HCT116 (cell line): ENCODE measurements at regions not wholly inside any gene's neighbourhood (a gene's known extent, or its start where the extent isn't known, plus 50 kb on each side); places are given as distances from the start of the nearest gene placed in this dataset.

Source experiments
- ATAC-seq: fragments of 200-7000 bp; cut with Tn5 transposase; 2 replicates; pipeline ENCODE4 v1.9.1; 2020; ENCODE audit warnings: mild to moderate bottlenecking, moderate library complexity
- BruUV-seq: library from RNA; stranded (reverse); fragments of 400-500 nt; replicated peaks from 2 replicates; lab custom pipeline; 2021; lab: Mats Ljungman, UMichigan
- CTCF ChIA-PET: fragments of 300-600 bp; sonication (Branson Sonifier 250); formaldehyde crosslinking; loops from one replicate; lab custom pipeline; 2021; ENCODE audit warnings: antibody characterized with exemption; lab: Charles Lee
- POLR2A ChIA-PET: fragments of 300-600, 350-600 bp; sonication (Branson Sonifier 250); formaldehyde crosslinking; loops from one replicate; lab custom pipeline; 2021; ENCODE audit warnings: antibody characterized with exemption; lab: Charles Lee
- RAD21 ChIA-PET, 2 experiments: fragments of 300-600 bp; sonication (Branson Sonifier 250); formaldehyde crosslinking; loops; one replicate each; lab custom pipeline; 2023; ENCODE audit warnings: low total read pairs in 2 of 2; ENCODE audit not compliant: uncharacterized antibody in 2 of 2, unreplicated experiment in 2 of 2, low non-redundant PET in 1 of 2; lab: Charles Lee
- DNase-seq: peaks from one replicate; pipeline ENCODE4 v3.0.0-alpha.2; 2010; ENCODE audit warnings: low read depth, low spot score
- H2AFZ ChIP-seq: fragments of 200-600 bp; shearing (Covaris generic), sonication (generic); 2 replicates; pipeline ENCODE4 v1.6.1; 2017; ENCODE audit warnings: low read depth, mixed run types, mixed read lengths, antibody characterized with exemption, low read length; ENCODE audit not compliant: poor library complexity, severe bottlenecking
- H3K27ac ChIP-seq: 2 replicates; pipeline ENCODE4 v1.5.1; 2012; ENCODE audit warnings: low read depth, low read length
- H3K27me3 ChIP-seq: fragments of 200-600 bp; sonication (generic); 2 replicates; pipeline ENCODE4 v1.6.1; 2016; ENCODE audit warnings: mixed run types, low read length, mixed read lengths; ENCODE audit not compliant: insufficient read depth
- H3K36me3 ChIP-seq, 2 experiments: fragments of 200-500 bp in 1 of 2; fragments of 200-600 bp in 1 of 2; sonication (Bioruptor generic) in 1 of 2; sonication (generic) in 1 of 2; 2 replicates each; pipeline versions ENCODE4 v1.5.1 to v1.6.1; 2014 to 2016; ENCODE audit warnings: low read length in 2 of 2, inconsistent platforms in 1 of 2, mixed read lengths in 1 of 2, mixed run types in 1 of 2; ENCODE audit not compliant: insufficient read depth in 2 of 2, control insufficient read depth in 1 of 2
- H3K4me1 ChIP-seq, 2 experiments: fragments of 200-600 bp in 1 of 2; sonication (generic) in 1 of 2; 2 replicates each; pipeline versions ENCODE4 v1.5.1 to v1.6.1; 2012 to 2017; ENCODE audit warnings: low read length in 2 of 2, inconsistent platforms in 1 of 2, mild to moderate bottlenecking in 1 of 2, mixed read lengths in 1 of 2, mixed run types in 1 of 2, moderate library complexity in 1 of 2; ENCODE audit not compliant: insufficient read depth in 2 of 2, control insufficient read depth in 1 of 2
- H3K4me2 ChIP-seq: fragments of 200-600 bp; sonication (generic); 2 replicates; pipeline ENCODE4 v1.6.1; 2017; ENCODE audit warnings: mixed run types, low read length, mixed read lengths
- H3K4me3 ChIP-seq, 2 experiments: fragments of 200-600 bp in 1 of 2; sonication (generic) in 1 of 2; replicated peaks in 1 of 2; 2 replicates each; pipeline ENCODE4 v1.5.1; 2011 to 2016; ENCODE audit warnings: low read length in 2 of 2, control low read depth in 1 of 2, low read depth in 1 of 2, mild to moderate bottlenecking in 1 of 2, mixed read lengths in 1 of 2, mixed run types in 1 of 2
- H3K79me2 ChIP-seq: fragments of 200-600 bp; sonication (generic); 2 replicates; pipeline ENCODE4 v1.6.1; 2017; ENCODE audit warnings: mild to moderate bottlenecking, mixed run types, low read length, moderate library complexity, mixed read lengths; ENCODE audit not compliant: insufficient read depth
- H3K9ac ChIP-seq: fragments of 200-600 bp; sonication (generic); 2 replicates; pipeline ENCODE4 v1.6.1; 2016; ENCODE audit warnings: low read length, mixed read lengths
- H3K9me2 ChIP-seq: fragments of 200-600 bp; sonication (generic), shearing (Covaris generic); 2 replicates; pipeline ENCODE4 v1.6.1; 2017; ENCODE audit warnings: mixed run types, mild to moderate bottlenecking, moderate library complexity; ENCODE audit not compliant: insufficient read depth
- H3K9me3 ChIP-seq, 2 experiments: fragments of 200-500 bp in 1 of 2; fragments of 200-600 bp in 1 of 2; sonication (Bioruptor generic) in 1 of 2; sonication (generic) in 1 of 2; 2 replicates each; pipeline ENCODE4 v1.6.1; 2014 to 2017; ENCODE audit warnings: low read length in 2 of 2, mixed read lengths in 2 of 2, inconsistent platforms in 1 of 2, low read depth in 1 of 2, mild to moderate bottlenecking in 1 of 2, mixed run types in 1 of 2, moderate library complexity in 1 of 2; ENCODE audit not compliant: control insufficient read depth in 1 of 2, insufficient read depth in 1 of 2
- H4K20me1 ChIP-seq: fragments of 200-600 bp; sonication (generic), shearing (Covaris generic); 2 replicates; pipeline ENCODE4 v1.6.1; 2017; ENCODE audit warnings: mixed run types, mild to moderate bottlenecking, moderate library complexity; ENCODE audit not compliant: insufficient read depth
- CBX3 ChIP-seq: IDR thresholded peaks from 2 replicates; pipeline ENCODE4 v1.6.1; 2012; ENCODE audit warnings: low read depth
- CTCF ChIP-seq, 3 experiments: fragments of 200-600 bp in 1 of 3; sonication (generic) in 1 of 3; IDR thresholded peaks in 2 of 3; conservative IDR thresholded peaks in 1 of 3; 2 replicates each; pipeline ENCODE4 v1.5.1; 2012 to 2017; ENCODE audit warnings: low read depth in 2 of 3, low read length in 2 of 3, antibody characterized with exemption in 1 of 3, borderline replicate concordance in 1 of 3, control low read depth in 1 of 3, mild to moderate bottlenecking in 1 of 3, mixed read lengths in 1 of 3, mixed run types in 1 of 3, moderate library complexity in 1 of 3; ENCODE audit not compliant: insufficient read depth in 1 of 3
- EGR1 ChIP-seq: IDR thresholded peaks from 2 replicates; pipeline ENCODE4 v1.6.1; 2012; ENCODE audit warnings: low read depth
- EZH2 ChIP-seq: fragments of 200-600 bp; sonication (generic); IDR thresholded peaks from 2 replicates; pipeline ENCODE4 v1.6.1; 2017; ENCODE audit warnings: antibody characterized with exemption, mixed run types
- FOSL1 ChIP-seq: IDR thresholded peaks from 2 replicates; pipeline ENCODE4 v1.6.1; 2012; ENCODE audit warnings: low read depth
- JUND ChIP-seq: IDR thresholded peaks from 2 replicates; pipeline ENCODE4 v1.6.1; 2012
- MAX ChIP-seq: IDR thresholded peaks from 2 replicates; pipeline ENCODE4 v1.6.1; 2012
- POLR2A ChIP-seq: IDR thresholded peaks from 2 replicates; pipeline ENCODE4 v1.7.0; 2011; ENCODE audit warnings: borderline replicate concordance; ENCODE audit not compliant: insufficient read depth, insufficient read length; ENCODE audit errors: extremely low read depth
- POLR2AphosphoS5 ChIP-seq: IDR thresholded peaks from 2 replicates; pipeline ENCODE4 v1.6.1; 2011; ENCODE audit warnings: mild to moderate bottlenecking, low read depth, low read length, moderate library complexity
- RAD21 ChIP-seq: IDR thresholded peaks from 2 replicates; pipeline ENCODE4 v1.6.1; 2012; ENCODE audit warnings: low read depth, mild to moderate bottlenecking
- REST ChIP-seq: IDR thresholded peaks from 2 replicates; pipeline ENCODE4 v1.6.1; 2012; ENCODE audit warnings: low read depth
- SP1 ChIP-seq: IDR thresholded peaks from 2 replicates; pipeline ENCODE4 v1.6.1; 2012; ENCODE audit warnings: low read depth
- SRF ChIP-seq: IDR thresholded peaks from 2 replicates; pipeline ENCODE4 v1.6.1; 2012; ENCODE audit warnings: low read depth
- TCF7L2 ChIP-seq: IDR thresholded peaks from 2 replicates; pipeline ENCODE4 v1.7.0; 2011; ENCODE audit warnings: borderline replicate concordance, inconsistent platforms; ENCODE audit not compliant: insufficient read depth, insufficient read length; ENCODE audit errors: extremely low read depth
- YY1 ChIP-seq: IDR thresholded peaks from 2 replicates; pipeline ENCODE4 v1.6.1; 2011; ENCODE audit warnings: low read length, low read depth, moderate library complexity, mild to moderate bottlenecking; ENCODE audit not compliant: insufficient replicate concordance; ENCODE audit errors: extremely low read depth
- ZNF274 ChIP-seq: fragments of 200-500 bp; sonication (Bioruptor generic); IDR thresholded peaks from 2 replicates; pipeline ENCODE4 v1.6.1; 2014; ENCODE audit warnings: mild to moderate bottlenecking, low read depth, low read length, inconsistent platforms
- intact Hi-C: fragments of 100-400 bp; cut with micrococcal nuclease; formaldehyde crosslinking; loops from 2 replicates; pipeline ENCODE4 v1.10.0; 2022

GRCh38 chr12:77439749-77440148 is 374.4 kb upstream of the E2F7 start:
- Histone ChIP-seq H3K4me3 (no peak overlapping the region), H3K4me2 (no peak overlapping the region), H3K36me3 (no peaks in the 10 kb centered on the region), H3K4me1 (no peaks in the 10 kb centered on the region), H3K9ac (no peak overlapping the region)
- CTCF ChIA-PET: no interaction called here
- ATAC-seq: no peak
- TF ChIP-seq SRF: no peak
- TF ChIP-seq, all 23 proteins: peak for 0
- Histone ChIP-seq H2AFZ (no peak overlapping the region), H4K20me1 (no peaks in the 10 kb centered on the region), H3K79me2 (no peaks in the 10 kb centered on the region), H3K27ac (no peak overlapping the region), H3K9me3 (no peaks in the 10 kb centered on the region), H3K9me2 (no peaks in the 10 kb centered on the region), H3K27me3 (no peaks in the 10 kb centered on the region)
- intact Hi-C loops: no loop called here
- BruUV-seq: no TSS peak
- DNase-seq: no peak
- ChIA-PET POLR2A (no interaction called here), RAD21 (no interaction called here)

GRCh38 chr12:77438644-77439043 is 373.3 kb upstream of the E2F7 start:
- no peaks in the 10 kb centered on the region for H3K9me2 ChIP-seq
- H3K4me1 ChIP-seq: no peaks in the 10 kb centered on the region
- ChIA-PET RAD21 (no interaction called here), CTCF (no interaction called here), POLR2A (no interaction called here)
- intact Hi-C loops: no loop called here
- H4K20me1 ChIP-seq: no peaks in the 10 kb centered on the region
- H3K4me2 ChIP-seq: no peak overlapping the region
- H3K27me3 ChIP-seq: no peaks in the 10 kb centered on the region
- BruUV-seq: no TSS peak
- ATAC-seq (no peak), DNase-seq (no peak)
- H3K4me3 ChIP-seq: no peak overlapping the region
- no peaks in the 10 kb centered on the region for H3K36me3 ChIP-seq
- H2AFZ ChIP-seq: no peak overlapping the region
- no peak overlapping the region for H3K9ac ChIP-seq
- H3K27ac ChIP-seq: no peak overlapping the region
- H3K9me3 ChIP-seq: no peaks in the 10 kb centered on the region
- H3K79me2 ChIP-seq: no peaks in the 10 kb centered on the region
- no peak for TF ChIP-seq EGR1
- TF ChIP-seq JUND: no peak
- TF ChIP-seq SP1: no peak
- TF ChIP-seq SRF: no peak
- TF ChIP-seq FOSL1: no peak
- no peak for TF ChIP-seq REST
- no peak for TF ChIP-seq POLR2AphosphoS5
- no peak for TF ChIP-seq RAD21
- TF ChIP-seq CTCF (IDR thresholded peaks at IDR 0.05 in 2 of 3, conservative IDR thresholded peaks at IDR 0.05 in 1 of 3; ENCODE audit: borderline replicate concordance in 1 of 3, insufficient read depth in 1 of 3, low read depth in 2 of 3, low read length in 2 of 3): no peak
- no peak for TF ChIP-seq POLR2A
- no peak for TF ChIP-seq YY1
- TF ChIP-seq ZNF274: no peak
- TF ChIP-seq EZH2: no peak
- TF ChIP-seq MAX: no peak
- TF ChIP-seq TCF7L2: no peak
- no peak for TF ChIP-seq CBX3
